K562 (cell line): ENCODE measurements at regions not wholly inside any gene's neighbourhood (a gene's known extent, or its start where the extent isn't known, plus 50 kb on each side); places are given as distances from the start of the nearest gene placed in this dataset.

ENCODE experiments used
- ATAC-seq: fragments of 200-7000 bp; cut with Tn5 transposase; 3 replicates; pipeline ENCODE4 v1.9.1; 2020; ENCODE audit warnings: moderate library complexity
- BruUV-seq: library from RNA; stranded (reverse); fragments of 400-500 nt; replicated peaks from 2 replicates; lab custom pipeline; 2021; lab: Mats Ljungman, UMichigan
- CTCF ChIA-PET: fragments of 300-600 bp; formaldehyde crosslinking; extraction: SDS; loops from one replicate; lab custom pipeline; 2021; ENCODE audit warnings: low intra/inter-chr PET ratio; lab: Yijun Ruan, JAX
- POLR2A ChIA-PET: fragments of 300-600, 350-650 bp; sonication (Branson Sonifier 250); formaldehyde crosslinking; extraction: SDS; loops from one replicate; lab custom pipeline; 2021; ENCODE audit warnings: antibody characterized with exemption, inconsistent platforms; lab: Yijun Ruan, JAX
- DNase-seq, 4 experiments: peaks; one replicate each; pipeline versions ENCODE4 v3.0.0 to v3.0.0-alpha.2; 2011 to 2018; ENCODE audit warnings: low spot score in 3 of 4, mixed read lengths in 3 of 4; ENCODE audit errors: extremely low read depth in 1 of 4
- FAIRE-seq: peaks from 2 replicates; lab custom pipeline; 2011; peaks lifted over from hg19 to GRCh38; lab: Jason Lieb, UNC
- H2AFZ ChIP-seq: 2 replicates; pipeline ENCODE4 v1.6.0; 2011; ENCODE audit warnings: low read depth, low read length, control low read depth, inconsistent platforms
- H3K27ac ChIP-seq: fragments of 200-600 bp; 3 replicates; pipeline ENCODE4 v1.8.0; 2011; ENCODE audit warnings: low read depth, mild to moderate bottlenecking, control low read depth, inconsistent platforms, low read length, moderate library complexity, mixed read lengths; ENCODE audit errors: extremely low read depth
- H3K27me3 ChIP-seq, 2 experiments: fragments of 300-600 bp in 1 of 2; 2 replicates in 1 of 2; 3 replicates in 1 of 2; pipeline versions ENCODE4 v1.6.0 to v1.8.0; 2011; ENCODE audit warnings: inconsistent platforms in 2 of 2, low read length in 2 of 2, mild to moderate bottlenecking in 1 of 2, mixed read lengths in 1 of 2, moderate library complexity in 1 of 2; ENCODE audit not compliant: control insufficient read depth in 2 of 2, insufficient read depth in 2 of 2
- H3K36me3 ChIP-seq: fragments of 300-600 bp; 3 replicates; pipeline ENCODE4 v1.8.0; 2011; ENCODE audit warnings: mild to moderate bottlenecking, low read length, inconsistent platforms; ENCODE audit not compliant: control insufficient read depth, insufficient read depth
- H3K4me1 ChIP-seq, 2 experiments: fragments of 200-600 bp in 1 of 2; replicated peaks in 1 of 2; 2 replicates in 1 of 2; 3 replicates in 1 of 2; pipeline versions ENCODE4 v1.5.1 to v1.8.0; 2011; ENCODE audit warnings: inconsistent platforms in 2 of 2, low read length in 2 of 2, mild to moderate bottlenecking in 1 of 2, mixed read lengths in 1 of 2, moderate library complexity in 1 of 2; ENCODE audit not compliant: control insufficient read depth in 2 of 2, insufficient read depth in 2 of 2
- H3K4me2 ChIP-seq: 2 replicates; pipeline ENCODE4 v1.6.1; 2011; ENCODE audit warnings: low read length, control low read depth, inconsistent platforms, mixed read lengths; ENCODE audit not compliant: insufficient read depth
- H3K4me3 ChIP-seq: fragments of 200-600 bp; sonication (generic), shearing (Covaris generic); 2 replicates; pipeline ENCODE4 v1.5.1; 2016; ENCODE audit warnings: control low read depth, inconsistent platforms
- H3K79me2 ChIP-seq: fragments of 200-600 bp; 3 replicates; pipeline ENCODE4 v1.8.0; 2011; ENCODE audit warnings: low read length, inconsistent platforms; ENCODE audit not compliant: control insufficient read depth, insufficient read depth
- H3K9ac ChIP-seq, 2 experiments: 2 replicates each; pipeline versions ENCODE4 v1.6.0 to v1.6.1; 2011; ENCODE audit warnings: low read depth in 2 of 2, low read length in 2 of 2, control low read depth in 1 of 2, inconsistent platforms in 1 of 2, mild to moderate bottlenecking in 1 of 2, mixed read lengths in 1 of 2; ENCODE audit not compliant: insufficient read depth in 1 of 2
- H3K9me1 ChIP-seq: one replicate; pipeline ENCODE4 v1.6.0; 2011; ENCODE audit warnings: inconsistent platforms, mild to moderate bottlenecking, low read length, moderate library complexity; ENCODE audit not compliant: control insufficient read depth, insufficient read depth
- H3K9me3 ChIP-seq: replicated peaks from 2 replicates; pipeline ENCODE4 v1.5.1; 2011; ENCODE audit warnings: low read depth, low read length, inconsistent platforms; ENCODE audit not compliant: control insufficient read depth, insufficient read depth
- H4K20me1 ChIP-seq: replicated peaks from 2 replicates; pipeline ENCODE4 v1.6.1; 2011; ENCODE audit warnings: low read length, inconsistent platforms, mixed read lengths; ENCODE audit not compliant: control insufficient read depth, insufficient read depth
- BRD4 ChIP-seq: fragments of 200-600 bp; sonication (generic); IDR thresholded peaks from 2 replicates; pipeline ENCODE4 v1.6.1; 2017; ENCODE audit warnings: inconsistent platforms
- NFXL1 ChIP-seq: fragments of 450-650 bp; formaldehyde crosslinking; IDR thresholded peaks from 2 replicates; pipeline ENCODE4 v1.4.0; 2021; ENCODE audit warnings: mild to moderate bottlenecking
- WGBS: fragments of 100-300 bp; shearing (Covaris generic); methylation state at CpG from one replicate; pipeline ENCODE4 v1.1.6; 2016; ENCODE audit warnings: low coverage, mixed read lengths; ENCODE audit not compliant: insufficient coverage; ENCODE audit errors: missing lambda C conversion rate; 5-methylcytosine and 5-hydroxymethylcytosine counted together
- in situ Hi-C: fragments of 300-500 bp; cut with MboI; formaldehyde crosslinking; loops from 4 replicates; pipeline ENCODE4 v1.15.0; 2018; ENCODE audit warnings: inconsistent platforms, mixed read lengths
- intact Hi-C: fragments of 100-400 bp; cut with micrococcal nuclease; formaldehyde crosslinking; loops from 2 replicates; pipeline ENCODE4 v1.14.2; 2022
- TF ChIP-seq, protein P1 (sequence below): sonication (generic); formaldehyde crosslinking; IDR thresholded peaks from 2 replicates; pipeline ENCODE4 v1.8.1; 2023; ENCODE audit warnings: missing genetic modification reagents, mild to moderate bottlenecking, borderline replicate concordance
- TF ChIP-seq, protein P2 (sequence below): fragments of 250-450 bp; sonication (Bioruptor Pico); IDR thresholded peaks from 2 replicates; pipeline ENCODE4 v1.4.0; 2020; ENCODE audit warnings: mild to moderate bottlenecking, moderate library complexity, borderline replicate concordance
- TF ChIP-seq, protein P3 (sequence below): fragments of 450-650 bp; IDR thresholded peaks from 2 replicates; pipeline ENCODE4 v1.6.1; 2016

DNA sequence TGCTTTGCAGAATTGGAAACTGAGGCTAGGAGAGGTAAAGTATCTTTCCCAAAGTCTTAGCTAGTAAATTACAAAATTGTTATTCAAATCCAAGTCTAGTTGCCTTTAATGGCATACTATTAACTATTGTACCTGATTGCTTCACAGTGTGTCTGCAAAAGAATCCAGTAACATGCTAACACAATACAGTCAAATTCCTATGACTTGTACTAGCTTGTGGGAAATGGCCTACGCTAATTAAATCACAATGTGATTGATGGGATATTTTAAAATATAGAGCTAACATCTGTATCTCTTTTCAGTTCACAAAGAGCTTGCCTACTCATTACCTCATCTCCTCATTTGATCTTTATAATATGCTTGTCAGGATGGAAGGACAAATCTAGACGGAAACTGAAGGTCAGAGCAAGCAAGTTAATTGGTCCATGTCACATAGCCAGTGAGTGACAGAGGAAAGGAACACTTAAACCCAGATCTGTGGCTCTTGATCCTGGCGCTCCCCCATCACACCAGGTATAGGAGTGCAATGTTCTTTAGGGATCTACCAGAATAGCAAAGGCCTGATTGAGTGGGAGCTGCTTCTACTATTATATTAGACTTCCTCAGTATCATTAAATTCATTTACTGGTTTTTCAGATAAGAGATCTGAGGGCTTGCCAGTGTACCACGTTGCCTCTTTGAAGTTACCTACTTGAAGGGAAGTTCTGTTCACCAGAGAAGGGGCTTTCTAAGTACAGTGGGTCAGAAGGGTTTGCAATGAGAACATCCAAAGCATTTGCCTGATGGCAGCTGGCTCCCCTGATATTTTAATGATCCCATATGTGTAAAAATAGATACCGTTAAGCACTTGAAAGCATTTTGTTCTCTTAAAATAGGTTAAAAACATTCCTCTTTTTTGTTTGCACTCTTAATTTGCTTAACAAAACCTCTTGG, 213.6 kb upstream of the SESN3 start:
- no peaks in the 10 kb centered on the region; a peak in 1 of 5 replicates for H3K27me3 ChIP-seq
- no peak overlapping the region for H2AFZ ChIP-seq
- H3K9me1 ChIP-seq = no peaks in the 10 kb centered on the region
- no peak overlapping the region for H3K9ac ChIP-seq
- ChIA-PET CTCF (no interaction called here), POLR2A (interaction anchor here (1.1 kb wide), 1 partner anchor 261 kb away, joined by 3 read pairs; no protein-coding TSS in a partner anchor)
- in situ Hi-C loops (no loop called here), intact Hi-C loops (no loop called here)
- no TSS peak for BruUV-seq
- H3K27ac ChIP-seq = no peak overlapping the region
- TF ChIP-seq NFXL1 (CRISPR knock-in tag) (no peak), BRD4 (no peak)
- TF ChIP-seq, protein P1, sequence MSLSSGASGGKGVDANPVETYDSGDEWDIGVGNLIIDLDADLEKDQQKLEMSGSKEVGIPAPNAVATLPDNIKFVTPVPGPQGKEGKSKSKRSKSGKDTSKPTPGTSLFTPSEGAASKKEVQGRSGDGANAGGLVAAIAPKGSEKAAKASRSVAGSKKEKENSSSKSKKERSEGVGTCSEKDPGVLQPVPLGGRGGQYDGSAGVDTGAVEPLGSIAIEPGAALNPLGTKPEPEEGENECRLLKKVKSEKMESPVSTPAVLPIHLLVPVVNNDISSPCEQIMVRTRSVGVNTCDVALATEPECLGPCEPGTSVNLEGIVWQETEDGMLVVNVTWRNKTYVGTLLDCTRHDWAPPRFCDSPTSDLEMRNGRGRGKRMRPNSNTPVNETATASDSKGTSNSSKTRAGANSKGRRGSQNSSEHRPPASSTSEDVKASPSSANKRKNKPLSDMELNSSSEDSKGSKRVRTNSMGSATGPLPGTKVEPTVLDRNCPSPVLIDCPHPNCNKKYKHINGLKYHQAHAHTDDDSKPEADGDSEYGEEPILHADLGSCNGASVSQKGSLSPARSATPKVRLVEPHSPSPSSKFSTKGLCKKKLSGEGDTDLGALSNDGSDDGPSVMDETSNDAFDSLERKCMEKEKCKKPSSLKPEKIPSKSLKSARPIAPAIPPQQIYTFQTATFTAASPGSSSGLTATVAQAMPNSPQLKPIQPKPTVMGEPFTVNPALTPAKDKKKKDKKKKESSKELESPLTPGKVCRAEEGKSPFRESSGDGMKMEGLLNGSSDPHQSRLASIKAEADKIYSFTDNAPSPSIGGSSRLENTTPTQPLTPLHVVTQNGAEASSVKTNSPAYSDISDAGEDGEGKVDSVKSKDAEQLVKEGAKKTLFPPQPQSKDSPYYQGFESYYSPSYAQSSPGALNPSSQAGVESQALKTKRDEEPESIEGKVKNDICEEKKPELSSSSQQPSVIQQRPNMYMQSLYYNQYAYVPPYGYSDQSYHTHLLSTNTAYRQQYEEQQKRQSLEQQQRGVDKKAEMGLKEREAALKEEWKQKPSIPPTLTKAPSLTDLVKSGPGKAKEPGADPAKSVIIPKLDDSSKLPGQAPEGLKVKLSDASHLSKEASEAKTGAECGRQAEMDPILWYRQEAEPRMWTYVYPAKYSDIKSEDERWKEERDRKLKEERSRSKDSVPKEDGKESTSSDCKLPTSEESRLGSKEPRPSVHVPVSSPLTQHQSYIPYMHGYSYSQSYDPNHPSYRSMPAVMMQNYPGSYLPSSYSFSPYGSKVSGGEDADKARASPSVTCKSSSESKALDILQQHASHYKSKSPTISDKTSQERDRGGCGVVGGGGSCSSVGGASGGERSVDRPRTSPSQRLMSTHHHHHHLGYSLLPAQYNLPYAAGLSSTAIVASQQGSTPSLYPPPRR (CRISPR knock-in tag) = no peak
- TF ChIP-seq, protein P2, sequence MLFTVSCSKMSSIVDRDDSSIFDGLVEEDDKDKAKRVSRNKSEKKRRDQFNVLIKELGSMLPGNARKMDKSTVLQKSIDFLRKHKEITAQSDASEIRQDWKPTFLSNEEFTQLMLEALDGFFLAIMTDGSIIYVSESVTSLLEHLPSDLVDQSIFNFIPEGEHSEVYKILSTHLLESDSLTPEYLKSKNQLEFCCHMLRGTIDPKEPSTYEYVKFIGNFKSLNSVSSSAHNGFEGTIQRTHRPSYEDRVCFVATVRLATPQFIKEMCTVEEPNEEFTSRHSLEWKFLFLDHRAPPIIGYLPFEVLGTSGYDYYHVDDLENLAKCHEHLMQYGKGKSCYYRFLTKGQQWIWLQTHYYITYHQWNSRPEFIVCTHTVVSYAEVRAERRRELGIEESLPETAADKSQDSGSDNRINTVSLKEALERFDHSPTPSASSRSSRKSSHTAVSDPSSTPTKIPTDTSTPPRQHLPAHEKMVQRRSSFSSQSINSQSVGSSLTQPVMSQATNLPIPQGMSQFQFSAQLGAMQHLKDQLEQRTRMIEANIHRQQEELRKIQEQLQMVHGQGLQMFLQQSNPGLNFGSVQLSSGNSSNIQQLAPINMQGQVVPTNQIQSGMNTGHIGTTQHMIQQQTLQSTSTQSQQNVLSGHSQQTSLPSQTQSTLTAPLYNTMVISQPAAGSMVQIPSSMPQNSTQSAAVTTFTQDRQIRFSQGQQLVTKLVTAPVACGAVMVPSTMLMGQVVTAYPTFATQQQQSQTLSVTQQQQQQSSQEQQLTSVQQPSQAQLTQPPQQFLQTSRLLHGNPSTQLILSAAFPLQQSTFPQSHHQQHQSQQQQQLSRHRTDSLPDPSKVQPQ = no peak
- TF ChIP-seq, protein P3, sequence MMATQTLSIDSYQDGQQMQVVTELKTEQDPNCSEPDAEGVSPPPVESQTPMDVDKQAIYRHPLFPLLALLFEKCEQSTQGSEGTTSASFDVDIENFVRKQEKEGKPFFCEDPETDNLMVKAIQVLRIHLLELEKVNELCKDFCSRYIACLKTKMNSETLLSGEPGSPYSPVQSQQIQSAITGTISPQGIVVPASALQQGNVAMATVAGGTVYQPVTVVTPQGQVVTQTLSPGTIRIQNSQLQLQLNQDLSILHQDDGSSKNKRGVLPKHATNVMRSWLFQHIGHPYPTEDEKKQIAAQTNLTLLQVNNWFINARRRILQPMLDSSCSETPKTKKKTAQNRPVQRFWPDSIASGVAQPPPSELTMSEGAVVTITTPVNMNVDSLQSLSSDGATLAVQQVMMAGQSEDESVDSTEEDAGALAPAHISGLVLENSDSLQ = peak; percentile 37; the same call in 1 of the 2 replicates
- 5% methylated on average over 5 of the region's 5 CpGs for WGBS
- H3K9me3 ChIP-seq = no peaks in the 10 kb centered on the region
- no peaks in the 10 kb centered on the region for H3K36me3 ChIP-seq
- no peaks in the 10 kb centered on the region for H4K20me1 ChIP-seq
- ATAC-seq (no peak), DNase-seq (no peak), FAIRE-seq (no peak)
- no peaks in the 10 kb centered on the region for H3K79me2 ChIP-seq
- H3K4me3 ChIP-seq = no peak overlapping the region
- H3K4me1 ChIP-seq = peaks cover 3 to 4% of the 10 kb centered on the region in 2 experiments; a peak in 2 of 5 replicates
- H3K4me2 ChIP-seq = no peak overlapping the region
